D721Med (cell line): ENCODE measurements at regions not wholly inside any gene's neighbourhood (a gene's known extent, or its start where the extent isn't known, plus 50 kb on each side); places are given as distances from the start of the nearest gene placed in this dataset.

Source experiments
- DNase-seq: peaks from one replicate; pipeline ENCODE4 v3.0.0; 2011; ENCODE audit warnings: low spot score; ENCODE audit not compliant: insufficient read length
- FAIRE-seq: peaks from 2 replicates; lab custom pipeline; 2011; peaks lifted over from hg19 to GRCh38; lab: Jason Lieb, UNC
- TF ChIP-seq, protein P1 (sequence below): IDR thresholded peaks from 2 replicates; pipeline ENCODE4 v1.5.1; 2012; ENCODE audit warnings: mild to moderate bottlenecking, control low read depth; ENCODE audit not compliant: insufficient read depth; ENCODE audit errors: missing control alignments

DNA sequence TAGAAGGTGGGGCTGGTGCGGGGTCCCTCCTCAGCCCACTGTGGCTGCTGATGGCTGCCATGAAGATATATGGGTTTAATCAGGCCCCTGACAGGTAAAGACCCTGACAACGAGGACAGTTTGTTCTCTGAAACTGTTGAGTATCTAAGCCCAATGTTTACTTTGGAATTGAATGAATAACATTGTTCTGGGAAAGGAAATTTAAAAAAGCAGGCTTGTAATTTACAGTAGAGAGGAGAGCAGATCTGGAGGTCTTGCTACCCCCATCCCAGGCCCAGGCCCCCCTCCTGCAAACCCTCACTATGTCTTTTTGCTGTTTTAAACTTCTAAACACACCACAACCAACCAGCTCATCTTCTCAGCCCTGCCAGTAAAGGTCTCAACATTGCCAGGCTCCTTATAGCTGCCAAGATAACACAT, 171.3 kb downstream of the CDC5L start:
- TF ChIP-seq, protein P1, sequence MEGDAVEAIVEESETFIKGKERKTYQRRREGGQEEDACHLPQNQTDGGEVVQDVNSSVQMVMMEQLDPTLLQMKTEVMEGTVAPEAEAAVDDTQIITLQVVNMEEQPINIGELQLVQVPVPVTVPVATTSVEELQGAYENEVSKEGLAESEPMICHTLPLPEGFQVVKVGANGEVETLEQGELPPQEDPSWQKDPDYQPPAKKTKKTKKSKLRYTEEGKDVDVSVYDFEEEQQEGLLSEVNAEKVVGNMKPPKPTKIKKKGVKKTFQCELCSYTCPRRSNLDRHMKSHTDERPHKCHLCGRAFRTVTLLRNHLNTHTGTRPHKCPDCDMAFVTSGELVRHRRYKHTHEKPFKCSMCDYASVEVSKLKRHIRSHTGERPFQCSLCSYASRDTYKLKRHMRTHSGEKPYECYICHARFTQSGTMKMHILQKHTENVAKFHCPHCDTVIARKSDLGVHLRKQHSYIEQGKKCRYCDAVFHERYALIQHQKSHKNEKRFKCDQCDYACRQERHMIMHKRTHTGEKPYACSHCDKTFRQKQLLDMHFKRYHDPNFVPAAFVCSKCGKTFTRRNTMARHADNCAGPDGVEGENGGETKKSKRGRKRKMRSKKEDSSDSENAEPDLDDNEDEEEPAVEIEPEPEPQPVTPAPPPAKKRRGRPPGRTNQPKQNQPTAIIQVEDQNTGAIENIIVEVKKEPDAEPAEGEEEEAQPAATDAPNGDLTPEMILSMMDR, result no peak
- FAIRE-seq (no peak), DNase-seq (no peak)

DNA sequence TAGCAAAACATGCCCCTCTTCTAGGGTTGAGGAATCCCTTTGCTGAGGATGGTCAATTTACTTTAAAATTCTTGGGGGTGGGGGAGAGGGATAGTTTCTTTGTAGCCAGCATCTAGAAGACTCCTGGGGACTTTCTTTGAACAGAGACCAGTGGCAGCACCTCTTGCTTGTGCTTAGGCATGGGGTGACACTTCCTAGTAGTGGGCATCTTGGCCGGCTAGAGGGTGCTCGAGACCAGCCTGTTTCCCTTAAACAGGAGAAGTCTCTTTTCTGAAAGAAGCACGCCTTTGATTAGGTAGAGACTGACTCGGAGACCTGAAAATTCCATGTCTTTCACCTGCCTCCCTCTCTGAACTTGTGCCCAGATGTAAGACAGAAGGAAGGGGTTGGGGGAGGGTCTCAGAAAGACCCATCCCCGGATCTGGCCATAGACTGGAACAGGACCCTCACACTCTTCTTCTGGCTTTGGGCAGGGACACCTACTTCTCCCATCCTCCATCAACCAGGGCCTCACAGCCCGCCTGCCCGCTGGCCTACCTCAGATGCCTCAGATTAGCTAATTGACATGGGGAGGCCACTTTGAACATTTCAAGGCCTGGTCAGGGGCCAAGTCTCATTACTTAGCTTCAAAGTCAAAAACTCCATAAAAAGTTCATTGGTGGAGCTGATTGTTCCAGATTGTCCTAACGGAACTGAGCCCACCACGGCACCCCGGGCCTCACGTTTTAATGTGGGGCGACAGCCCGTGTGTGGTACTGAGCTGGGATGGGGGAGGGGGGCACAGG, 172.2 kb downstream of the CDC5L start:
- FAIRE-seq, result no peak

DNA sequence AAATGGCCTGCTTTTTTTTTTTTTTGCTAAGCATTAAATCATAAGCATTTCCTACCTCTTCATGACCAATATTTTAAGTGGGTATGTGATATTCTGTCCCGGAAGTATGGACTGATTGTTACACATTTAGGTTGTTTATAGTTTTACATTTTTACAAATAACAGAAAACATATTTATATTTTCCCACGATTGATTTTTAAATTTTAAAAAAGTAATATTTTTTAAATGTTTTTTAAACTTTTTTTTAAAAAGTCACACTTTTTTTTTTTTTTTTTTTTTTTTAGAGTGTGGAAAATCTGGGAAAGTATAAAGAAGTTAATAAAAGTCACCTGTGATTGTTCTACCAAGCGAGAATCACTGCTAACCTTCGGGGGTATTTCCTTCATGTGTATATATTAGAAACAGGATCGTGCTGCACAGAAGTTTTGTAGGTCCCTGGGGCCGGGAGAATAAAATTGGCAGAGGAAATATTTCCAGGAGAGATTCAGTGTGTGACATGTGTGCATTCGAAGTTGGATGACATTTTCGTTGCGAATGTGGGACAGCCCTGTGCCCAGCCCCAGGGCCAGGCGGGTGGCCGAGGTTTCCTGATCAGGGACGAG, 173.1 kb downstream of the CDC5L start:
- FAIRE-seq (no peak), DNase-seq (no peak)
- TF ChIP-seq, protein P1, result no peak

More for the DNA sequence above, 172.2 kb downstream of the CDC5L start:
- TF ChIP-seq, protein P1, result no peak
- no peak for DNase-seq

DNA sequence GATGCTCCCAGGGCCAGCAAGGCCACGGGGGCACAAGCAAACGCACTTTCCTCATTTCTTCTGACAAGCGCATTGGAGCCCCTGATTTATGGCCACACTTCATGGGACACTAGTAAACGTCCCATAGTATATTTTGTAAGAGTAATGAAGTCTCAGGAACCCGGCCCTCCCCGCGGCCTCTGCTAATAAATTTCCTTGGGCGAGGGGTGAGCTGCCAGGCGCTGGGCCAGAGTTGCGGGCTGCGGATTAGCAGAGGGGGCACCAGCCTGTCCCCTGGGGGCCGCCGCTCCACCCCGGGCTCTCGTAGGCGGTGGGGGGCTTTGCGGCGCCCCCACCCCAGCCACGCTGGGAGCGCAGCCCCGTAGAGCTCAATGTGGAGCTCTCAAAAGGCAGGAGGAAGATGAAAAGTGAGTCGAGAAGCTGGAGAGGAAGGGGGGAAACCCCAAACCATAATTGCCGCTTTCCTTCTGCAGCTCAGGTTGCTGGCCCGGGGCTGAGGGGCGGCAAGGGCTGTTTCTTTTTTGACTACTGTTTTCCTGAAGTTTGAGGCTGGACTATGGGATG, 173.6 kb downstream of the CDC5L start:
- DNase-seq, result no peak
- TF ChIP-seq, protein P1, result no peak
- no peak for FAIRE-seq

DNA sequence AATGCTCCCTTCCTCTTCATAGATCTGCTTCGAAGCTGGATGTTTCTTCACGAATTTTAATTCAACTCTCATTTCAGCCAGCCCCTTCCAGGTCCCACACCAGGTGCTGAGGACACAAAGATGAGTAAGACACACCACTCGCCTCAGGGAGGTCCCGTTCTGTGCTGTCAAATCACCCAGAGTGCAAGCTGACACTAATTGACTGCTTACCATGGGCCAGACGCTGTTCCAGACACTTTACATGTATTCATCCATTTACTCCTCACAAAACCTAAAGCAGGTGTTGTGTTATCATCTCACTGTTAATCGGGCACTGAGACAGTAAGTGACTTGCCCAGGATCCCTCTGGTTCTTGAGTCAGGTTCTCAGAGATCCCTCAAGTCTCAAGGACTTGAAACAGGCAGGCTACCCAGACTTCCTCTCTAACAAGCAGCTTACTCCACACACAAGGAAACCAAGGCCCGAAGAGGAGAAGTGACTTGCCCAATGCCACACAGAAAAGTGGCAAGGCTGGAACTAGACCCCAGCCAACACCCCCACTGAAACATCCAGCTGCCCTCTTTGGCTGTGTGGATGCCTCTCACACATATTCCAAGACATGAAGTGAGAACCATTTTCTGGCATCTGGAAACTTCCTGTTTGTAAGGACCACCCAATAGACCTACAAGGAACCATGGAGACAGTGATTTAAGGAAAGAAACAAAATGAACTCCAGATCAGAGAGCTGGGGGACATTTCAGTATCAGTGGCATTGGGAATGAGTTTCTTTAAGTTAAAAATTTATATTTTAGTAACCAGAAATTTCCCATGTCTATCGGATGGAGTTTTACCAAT, 174.5 kb downstream of the CDC5L start:
- FAIRE-seq (no peak), DNase-seq (no peak)

DNA sequence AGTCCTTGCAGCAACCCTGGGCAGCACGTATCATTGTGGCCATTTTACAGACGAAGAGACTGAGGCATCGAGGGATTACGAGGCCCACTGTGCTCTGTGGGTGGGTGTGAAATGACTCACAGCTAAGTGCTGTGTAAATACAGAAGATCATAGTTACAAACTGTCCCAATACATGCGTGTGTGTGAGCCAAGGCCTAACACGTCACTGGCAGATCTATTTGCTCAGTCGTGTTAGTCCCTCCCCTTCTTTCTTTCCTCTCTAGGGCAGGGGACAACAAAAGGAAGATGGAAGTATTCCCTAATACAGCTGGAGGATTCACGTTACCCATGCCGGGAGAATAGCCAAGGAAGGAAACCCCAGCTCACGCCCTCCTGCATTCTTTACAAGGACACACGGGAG, 175.9 kb downstream of the CDC5L start:
- TF ChIP-seq, protein P1, result no peak
- no peak for DNase-seq
- FAIRE-seq, result no peak

More for the DNA sequence above, 174.5 kb downstream of the CDC5L start:
- TF ChIP-seq, protein P1, result no peak
